SK-N-SH (cell line): ENCODE measurements at regions not wholly inside any gene's neighbourhood (a gene's known extent, or its start where the extent isn't known, plus 50 kb on each side); places are given as distances from the start of the nearest gene placed in this dataset.
A peak's percentile ranks its signal among the peaks of the same experiment; 100 is the strongest.

ENCODE experiments used
- CTCF ChIA-PET: fragments of 300-600, 350-600 bp; formaldehyde crosslinking; extraction: SDS; loops from one replicate; lab custom pipeline; 2021; lab: Yijun Ruan, JAX
- POLR2A ChIA-PET: fragments of 350-600 bp; sonication (Branson Sonifier 250); formaldehyde crosslinking; extraction: SDS; loops from one replicate; lab custom pipeline; 2020; ENCODE audit warnings: antibody characterized with exemption, inconsistent platforms; lab: Yijun Ruan, JAX
- DNase-seq: peaks from one replicate; pipeline ENCODE4 v3.0.0; 2012
- H2AFZ ChIP-seq: fragments of 200-600 bp; sonication (generic); 2 replicates; pipeline ENCODE4 v1.8.1; 2016; ENCODE audit warnings: antibody characterized with exemption, mild to moderate bottlenecking, low read depth
- H3F3A ChIP-seq: fragments of 200-600 bp; sonication (generic); replicated peaks from 2 replicates; pipeline ENCODE3; 2016; ENCODE audit warnings: antibody characterized with exemption, mild to moderate bottlenecking; ENCODE audit not compliant: insufficient read depth
- H3K27ac ChIP-seq, 2 experiments: fragments of 200-500 bp in 1 of 2; fragments of 200-600 bp in 1 of 2; sonication (Bioruptor generic) in 1 of 2; sonication (generic), shearing (Covaris generic) in 1 of 2; 2 replicates each; pipeline versions ENCODE4 v1.5.1 to v1.6.1; 2014 to 2016; ENCODE audit warnings: low read depth in 2 of 2, inconsistent platforms in 1 of 2, low read length in 1 of 2, mild to moderate bottlenecking in 1 of 2, mixed read lengths in 1 of 2
- H3K27me3 ChIP-seq: fragments of 200-600 bp; sonication (generic), shearing (Covaris generic); 2 replicates; pipeline ENCODE4 v1.6.1; 2016; ENCODE audit warnings: mixed run types; ENCODE audit not compliant: insufficient read depth
- H3K36me3 ChIP-seq, 2 experiments: fragments of 200-500 bp in 1 of 2; fragments of 200-600 bp in 1 of 2; sonication (Bioruptor generic) in 1 of 2; sonication (generic) in 1 of 2; replicated peaks in 1 of 2; 2 replicates each; pipeline versions ENCODE3 to v1.5.1; 2014 to 2016; ENCODE audit warnings: low read length in 1 of 2, mild to moderate bottlenecking in 1 of 2; ENCODE audit not compliant: insufficient read depth in 2 of 2, control insufficient read depth in 1 of 2
- H3K4me1 ChIP-seq, 2 experiments: fragments of 200-500 bp in 1 of 2; fragments of 200-600 bp in 1 of 2; sonication (Bioruptor generic) in 1 of 2; sonication (generic), shearing (Covaris generic) in 1 of 2; 2 replicates each; pipeline versions ENCODE4 v1.5.1 to v1.6.1; 2014 to 2016; ENCODE audit warnings: low read depth in 1 of 2, low read length in 1 of 2, mixed run types in 1 of 2; ENCODE audit not compliant: insufficient read depth in 2 of 2, control insufficient read depth in 1 of 2
- H3K4me2 ChIP-seq: fragments of 200-600 bp; sonication (generic), shearing (Covaris generic); 2 replicates; pipeline ENCODE4 v1.6.1; 2017; ENCODE audit warnings: mixed run types
- H3K4me3 ChIP-seq, 2 experiments: fragments of 200-500 bp in 1 of 2; fragments of 200-600 bp in 1 of 2; sonication (Bioruptor generic) in 1 of 2; sonication (generic), shearing (Covaris generic) in 1 of 2; 2 replicates each; pipeline versions ENCODE4 v1.5.1 to v1.8.1; 2014 to 2016; ENCODE audit warnings: low read depth in 2 of 2, inconsistent platforms in 1 of 2, low read length in 1 of 2, mild to moderate bottlenecking in 1 of 2, mixed read lengths in 1 of 2, moderate library complexity in 1 of 2
- H3K79me2 ChIP-seq: fragments of 200-600 bp; sonication (generic); 2 replicates; pipeline ENCODE4 v1.8.1; 2017; ENCODE audit warnings: mild to moderate bottlenecking; ENCODE audit not compliant: insufficient read depth
- H3K9ac ChIP-seq: fragments of 200-600 bp; sonication (generic); 2 replicates; pipeline ENCODE4 v1.6.1; 2017; ENCODE audit warnings: mixed run types
- H3K9me2 ChIP-seq: fragments of 200-600 bp; sonication (generic); 2 replicates; pipeline ENCODE4 v1.6.1; 2017; ENCODE audit warnings: mixed run types
- H3K9me3 ChIP-seq: fragments of 200-600 bp; sonication (generic); 2 replicates; pipeline ENCODE4 v1.6.1; 2017; ENCODE audit warnings: mixed run types, mild to moderate bottlenecking, moderate library complexity
- H4K20me1 ChIP-seq: fragments of 200-600 bp; sonication (generic); 2 replicates; pipeline ENCODE4 v1.6.1; 2017; ENCODE audit warnings: mild to moderate bottlenecking, mixed run types; ENCODE audit not compliant: insufficient read depth
- CHD2 ChIP-seq: fragments of 150-350 bp; IDR thresholded peaks from 2 replicates; pipeline ENCODE4 v1.6.1; 2018; ENCODE audit warnings: low read length; ENCODE audit not compliant: partially characterized antibody
- CTCF ChIP-seq: fragments of 200-600 bp; sonication (generic); IDR thresholded peaks from 2 replicates; pipeline ENCODE4 v1.6.1; 2017; ENCODE audit warnings: antibody characterized with exemption, mild to moderate bottlenecking, moderate library complexity
- ELF1 ChIP-seq: IDR thresholded peaks from 2 replicates; pipeline ENCODE4 v1.4.0; 2012
- EP300 ChIP-seq, 2 experiments: IDR thresholded peaks; 2 replicates each; pipeline versions ENCODE4 v1.4.0 to v1.6.1; 2012; ENCODE audit warnings: borderline replicate concordance in 1 of 2, low read depth in 1 of 2, low read length in 1 of 2
- FOXJ3 ChIP-seq: sonication (generic); formaldehyde crosslinking; IDR thresholded peaks from 2 replicates; pipeline ENCODE4 v1.5.1; 2020; ENCODE audit warnings: mild to moderate bottlenecking, missing genetic modification reagents
- FOXM1 ChIP-seq: IDR thresholded peaks from 2 replicates; pipeline ENCODE4 v1.4.0; 2012; ENCODE audit warnings: low read depth, mild to moderate bottlenecking
- JUND ChIP-seq: IDR thresholded peaks from 2 replicates; pipeline ENCODE4 v1.4.0; 2012
- MAX ChIP-seq: IDR thresholded peaks from 2 replicates; pipeline ENCODE4 v1.4.0; 2012; ENCODE audit warnings: low read depth
- MEF2A ChIP-seq: IDR thresholded peaks from 2 replicates; pipeline ENCODE4 v1.4.0; 2012; ENCODE audit warnings: low read depth, borderline replicate concordance
- NRF1 ChIP-seq: IDR thresholded peaks from 2 replicates; pipeline ENCODE4 v1.6.1; 2012; ENCODE audit warnings: low read depth, mild to moderate bottlenecking, low read length
- RAD21 ChIP-seq: IDR thresholded peaks from 2 replicates; pipeline ENCODE4 v1.6.1; 2012; ENCODE audit warnings: mild to moderate bottlenecking, low read length
- RCOR1 ChIP-seq: fragments of 150-350 bp; IDR thresholded peaks from 2 replicates; pipeline ENCODE4 v1.6.1; 2017; ENCODE audit warnings: antibody characterized with exemption, low read length
- REST ChIP-seq: IDR thresholded peaks from 2 replicates; pipeline ENCODE4 v1.6.1; 2012; ENCODE audit warnings: mild to moderate bottlenecking, low read depth, low read length, moderate library complexity
- RFX5 ChIP-seq: IDR thresholded peaks from 2 replicates; pipeline ENCODE4 v1.6.1; 2012; ENCODE audit warnings: mild to moderate bottlenecking, improper control_type of control experiment, low read length
- RXRA ChIP-seq: IDR thresholded peaks from 2 replicates; pipeline ENCODE4 v1.4.0; 2012; ENCODE audit warnings: low read depth, mild to moderate bottlenecking, borderline replicate concordance
- SMC3 ChIP-seq: IDR thresholded peaks from 2 replicates; pipeline ENCODE4 v1.6.1; 2012; ENCODE audit warnings: low read depth, low read length, improper control_type of control experiment
- TEAD4 ChIP-seq: IDR thresholded peaks from 2 replicates; pipeline ENCODE4 v1.4.0; 2012; ENCODE audit warnings: mild to moderate bottlenecking, borderline replicate concordance; ENCODE audit not compliant: insufficient read depth
- YY1 ChIP-seq: IDR thresholded peaks from 2 replicates; pipeline ENCODE4 v1.4.0; 2012; ENCODE audit warnings: low read depth, mild to moderate bottlenecking
- WGBS: methylation state at CpG from one replicate; pipeline ENCODE4 v1.1.6; 2017; ENCODE audit warnings: low lambda C conversion rate; 5-methylcytosine and 5-hydroxymethylcytosine counted together
- TF ChIP-seq, protein P1 (sequence below): fragments of 150-350 bp; IDR thresholded peaks from 2 replicates; pipeline ENCODE4 v1.6.1; 2016; ENCODE audit warnings: mild to moderate bottlenecking, low read depth, low read length
- TF ChIP-seq, protein P2 (sequence below): IDR thresholded peaks from 2 replicates; pipeline ENCODE4; 2012

- Histone ChIP-seq H3K9me2 (no peaks in the 10 kb centered on the region), H3K4me1 (peaks cover 0 to 4% of the 10 kb centered on the region in 2 experiments; a peak in 2 of 4 replicates), H3K79me2 (no peaks in the 10 kb centered on the region), H3F3A (no peaks in the 10 kb centered on the region), H3K9me3 (no peaks in the 10 kb centered on the region), H3K4me2 (no peak overlapping the region), H2AFZ (peak overlapping the region; percentile 7; the same call in 1 of the 2 replicates), H3K36me3 (no peaks in the 10 kb centered on the region), H3K4me3 (no peak overlapping the region), H3K27me3 (no peaks in the 10 kb centered on the region), H3K27ac (no peak overlapping the region), H4K20me1 (no peaks in the 10 kb centered on the region), H3K9ac (no peak overlapping the region)
- DNase-seq, result no peak
- CTCF ChIA-PET, result interaction anchor here (1.6 kb wide), 1 partner anchor 381 kb away, joined by 7 read pairs; no protein-coding TSS in a partner anchor
- TF ChIP-seq RAD21 (no peak), FOXJ3 (CRISPR knock-in tag) (no peak), RXRA (no peak), RCOR1 (no peak), CTCF (no peak), TEAD4 (no peak), EP300 (IDR thresholded peaks at IDR 0.05; ENCODE audit: borderline replicate concordance in 1 of 2, low read depth in 1 of 2, low read length in 1 of 2) (no peak), RFX5 (no peak), JUND (no peak), NRF1 (no peak), CHD2 (no peak), MEF2A (no peak), MAX (no peak), REST (no peak), ELF1 (no peak), FOXM1 (no peak), SMC3 (no peak), YY1 (no peak)
- TF ChIP-seq, protein P1, sequence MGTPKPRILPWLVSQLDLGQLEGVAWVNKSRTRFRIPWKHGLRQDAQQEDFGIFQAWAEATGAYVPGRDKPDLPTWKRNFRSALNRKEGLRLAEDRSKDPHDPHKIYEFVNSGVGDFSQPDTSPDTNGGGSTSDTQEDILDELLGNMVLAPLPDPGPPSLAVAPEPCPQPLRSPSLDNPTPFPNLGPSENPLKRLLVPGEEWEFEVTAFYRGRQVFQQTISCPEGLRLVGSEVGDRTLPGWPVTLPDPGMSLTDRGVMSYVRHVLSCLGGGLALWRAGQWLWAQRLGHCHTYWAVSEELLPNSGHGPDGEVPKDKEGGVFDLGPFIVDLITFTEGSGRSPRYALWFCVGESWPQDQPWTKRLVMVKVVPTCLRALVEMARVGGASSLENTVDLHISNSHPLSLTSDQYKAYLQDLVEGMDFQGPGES, result no peak
- TF ChIP-seq, protein P2, sequence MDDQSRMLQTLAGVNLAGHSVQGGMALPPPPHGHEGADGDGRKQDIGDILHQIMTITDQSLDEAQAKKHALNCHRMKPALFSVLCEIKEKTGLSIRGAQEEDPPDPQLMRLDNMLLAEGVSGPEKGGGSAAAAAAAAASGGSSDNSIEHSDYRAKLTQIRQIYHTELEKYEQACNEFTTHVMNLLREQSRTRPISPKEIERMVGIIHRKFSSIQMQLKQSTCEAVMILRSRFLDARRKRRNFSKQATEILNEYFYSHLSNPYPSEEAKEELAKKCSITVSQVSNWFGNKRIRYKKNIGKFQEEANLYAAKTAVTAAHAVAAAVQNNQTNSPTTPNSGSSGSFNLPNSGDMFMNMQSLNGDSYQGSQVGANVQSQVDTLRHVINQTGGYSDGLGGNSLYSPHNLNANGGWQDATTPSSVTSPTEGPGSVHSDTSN, result no peak
- 80% methylated on average over 1 of the region's 1 CpG for WGBS
- POLR2A ChIA-PET, result no interaction called here
Observed at GRCh38 chr7:54874804-54875203, 115.8 kb upstream of the SEC61G start.
